T1000 (cell line): ENCODE measurements at regions not wholly inside any gene's neighbourhood (a gene's known extent, or its start where the extent isn't known, plus 50 kb on each side); places are given as distances from the start of the nearest gene placed in this dataset.
"Not testable (repeated sequence)": the region's sequence is repeated elsewhere in the genome, so short reads cannot be mapped to it uniquely, and the experiment has no call there.

Experiments
- DNase-seq: peaks from one replicate; lab custom pipeline; 2025; ENCODE audit warnings: mixed read lengths; lab: John Stamatoyannopoulos, UW

DNA sequence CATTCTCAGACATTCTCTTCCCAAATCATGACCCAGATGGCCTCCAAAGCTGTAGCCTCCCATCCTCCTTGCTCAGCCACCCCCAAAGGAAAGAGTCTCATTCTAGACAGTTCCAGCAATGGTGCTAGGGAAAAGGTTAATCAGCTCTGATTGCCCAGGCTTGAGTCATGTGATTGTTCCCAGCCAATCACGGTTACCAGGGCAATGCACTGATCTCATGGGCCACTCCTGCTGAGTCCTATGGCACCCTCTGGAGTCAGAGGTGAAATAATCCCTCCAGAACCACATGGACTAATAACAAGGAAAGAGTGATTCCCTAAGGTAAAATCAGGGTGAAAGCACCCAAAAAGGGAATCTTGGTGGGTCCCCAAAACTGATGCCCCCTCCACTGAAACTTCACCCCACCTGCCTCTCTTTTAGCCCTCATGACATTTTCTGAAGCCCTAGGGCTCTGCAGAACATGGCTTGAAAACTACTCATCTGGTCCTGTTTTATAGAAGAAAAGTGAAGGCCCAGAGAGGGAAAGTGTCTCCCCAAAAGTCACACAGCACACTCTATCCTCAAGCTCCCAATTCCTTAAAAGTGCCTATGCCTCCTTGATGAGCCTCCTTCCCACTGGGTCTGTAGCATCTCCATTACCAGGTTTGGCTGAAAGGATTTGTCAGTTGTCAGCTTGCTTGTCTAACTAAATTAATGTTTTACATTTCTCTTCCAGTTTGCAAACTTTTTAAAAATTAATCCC is 203.7 kb downstream of the MN1 start:
- no peak for DNase-seq

- no peak for DNase-seq
Observed at GRCh38 chr22:27598792-27599191, 202.8 kb downstream of the MN1 start.

GRCh38 chr22:27601195-27601594 is 200.4 kb downstream of the MN1 start:
- no peak for DNase-seq

DNA sequence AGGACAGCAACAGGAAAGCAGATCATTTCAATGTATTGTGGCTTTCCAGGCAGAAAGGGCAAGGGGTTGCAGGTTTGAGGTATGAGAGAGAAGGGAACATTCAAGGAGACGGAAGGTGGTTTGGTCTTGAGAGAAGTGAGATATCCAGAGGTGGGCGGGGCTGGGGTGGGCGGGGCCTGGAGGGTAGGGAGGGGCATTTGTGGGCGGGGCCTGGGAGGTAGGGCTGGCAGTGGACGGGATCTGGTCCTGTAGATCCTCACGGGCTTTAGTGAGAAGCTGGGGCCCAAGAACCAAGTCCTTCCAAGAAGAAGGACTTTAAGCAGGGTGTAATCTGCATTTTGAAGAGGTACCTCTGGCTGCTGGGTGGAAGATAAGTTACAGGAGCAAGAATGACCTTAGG is 199.2 kb downstream of the MN1 start:
- no peak for DNase-seq

GRCh38 chr22:27603111-27603799 is 198.3 kb downstream of the MN1 start:
- no peak for DNase-seq

DNA sequence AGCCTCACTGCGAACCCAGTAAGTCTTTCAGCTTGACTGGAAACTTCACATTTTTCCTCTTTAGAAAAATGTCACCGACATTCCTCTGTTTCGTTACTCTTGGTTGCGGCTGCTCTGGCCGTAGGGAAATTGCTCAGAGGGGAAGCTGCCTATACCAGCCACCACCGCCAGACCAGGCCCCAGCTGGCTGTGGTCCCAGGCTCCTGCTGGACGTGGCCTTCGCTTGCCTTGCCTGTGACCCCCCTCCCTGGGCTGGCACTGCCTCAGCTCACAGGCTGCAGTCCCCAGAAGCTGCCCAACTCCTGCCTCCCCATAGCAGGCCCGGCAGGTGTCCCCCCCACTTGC is 197.8 kb downstream of the MN1 start:
- no peak for DNase-seq

- no peak for DNase-seq
Observed at GRCh38 chr22:27605390-27605789, 196.2 kb downstream of the MN1 start.

DNA sequence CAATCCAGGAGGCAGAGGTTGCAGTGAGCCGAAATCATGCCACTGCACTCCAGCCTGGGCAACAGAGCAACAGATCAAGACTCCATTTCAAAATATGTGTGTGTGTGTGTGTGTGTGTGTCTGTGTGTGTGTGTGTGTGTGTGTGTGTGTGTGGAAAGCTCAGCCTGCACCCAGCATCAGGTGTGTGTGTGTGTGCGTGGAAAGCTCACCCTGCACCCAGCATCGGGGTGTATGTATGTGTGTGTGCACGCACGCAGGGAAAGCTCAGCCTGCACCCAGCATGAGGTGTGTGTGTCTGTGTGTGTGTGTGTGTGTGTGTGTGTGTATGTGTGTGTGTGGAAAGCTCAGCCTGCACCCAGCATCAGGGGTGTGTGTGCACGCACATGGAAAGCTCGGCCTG is 193.8 kb downstream of the MN1 start:
- not testable (repeated sequence) for DNase-seq

GRCh38 chr22:27609451-27609888 is 192.1 kb downstream of the MN1 start:
- DNase-seq, result no peak

DNA sequence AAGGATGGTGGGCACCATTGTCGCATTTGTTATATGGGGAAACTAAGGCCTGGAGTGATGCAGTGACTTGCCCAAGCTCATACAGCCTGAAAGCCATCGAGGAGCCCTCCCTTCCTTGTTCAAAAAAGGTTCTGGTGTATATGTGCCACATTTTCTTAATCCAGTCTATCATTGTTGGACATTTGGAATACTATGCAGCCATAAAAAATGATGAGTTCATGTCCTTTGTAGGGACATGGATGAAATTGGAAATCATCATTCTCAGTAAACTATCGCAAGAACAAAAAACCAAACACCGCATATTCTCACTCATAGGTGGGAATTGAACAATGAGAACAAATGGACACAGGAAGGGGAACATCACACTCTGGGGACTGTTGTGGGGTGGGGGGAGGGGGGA is 191.4 kb downstream of the MN1 start:
- not testable (repeated sequence) for DNase-seq

DNA sequence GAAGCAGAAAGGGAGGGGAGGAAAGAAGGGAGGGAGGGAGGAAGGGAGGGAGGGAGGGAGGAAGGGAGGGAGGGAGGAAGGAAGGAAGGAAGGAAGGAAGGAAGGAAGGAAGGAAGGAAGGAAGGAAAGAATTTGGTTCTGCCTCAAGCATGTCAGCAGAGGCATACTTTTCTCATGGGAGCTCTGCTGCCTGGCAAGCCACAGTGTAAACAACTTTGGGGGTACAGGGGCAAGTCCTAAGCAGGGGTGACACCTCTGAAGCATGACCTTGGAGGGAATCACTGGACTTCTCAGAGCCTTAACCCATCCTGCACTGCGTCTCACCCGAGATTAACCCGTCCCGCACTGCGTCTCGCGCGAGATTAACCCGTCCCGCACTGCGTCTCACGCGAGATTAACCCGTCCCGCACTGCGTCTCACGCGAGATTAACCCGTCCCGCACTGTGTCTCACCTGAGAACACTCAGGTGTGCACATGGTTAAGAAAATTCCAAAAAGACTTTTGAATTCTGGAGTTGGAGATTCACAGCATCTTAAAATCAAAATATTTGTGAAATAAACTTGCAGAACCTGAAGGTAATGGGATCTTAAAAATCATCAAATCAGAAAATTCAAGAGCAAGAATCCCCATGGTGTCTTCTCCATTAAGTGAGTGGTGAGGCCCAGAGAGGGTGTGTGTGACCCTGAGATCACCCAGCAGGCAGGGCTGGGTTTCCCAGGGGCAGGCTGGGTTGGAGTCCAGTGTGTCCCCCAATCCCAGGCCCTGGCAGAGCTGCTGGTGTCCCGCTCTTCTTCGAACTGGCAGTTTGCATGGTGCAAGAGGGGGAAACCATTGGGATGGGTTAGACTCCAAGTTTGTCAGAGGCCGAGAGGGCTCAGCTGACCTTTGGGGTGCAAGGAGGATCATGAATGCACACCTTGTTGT is 190.4 kb downstream of the MN1 start:
- no peak for DNase-seq

DNA sequence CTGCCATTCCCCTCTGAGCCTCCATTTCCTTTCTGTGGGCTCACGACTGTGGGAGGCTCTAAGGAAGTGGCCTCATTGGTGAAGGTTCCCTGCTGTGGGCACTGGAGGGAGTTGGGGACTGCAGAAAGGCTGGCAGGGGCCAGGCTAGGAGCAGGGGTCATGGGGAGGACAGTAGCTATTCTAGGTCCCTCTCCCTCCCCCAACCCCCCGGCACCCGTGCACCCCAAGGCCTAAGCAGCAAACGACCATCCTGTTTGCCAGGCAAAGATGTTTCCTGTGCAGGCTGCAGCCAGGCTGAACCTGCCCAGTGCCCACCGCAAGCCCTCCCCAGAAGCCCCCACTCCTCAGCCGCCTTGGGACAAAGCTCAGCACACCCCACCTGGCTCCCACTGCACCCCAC is 189.4 kb downstream of the MN1 start:
- no peak for DNase-seq

GRCh38 chr22:27613099-27614005 is 188.2 kb downstream of the MN1 start:
- no peak for DNase-seq

DNA sequence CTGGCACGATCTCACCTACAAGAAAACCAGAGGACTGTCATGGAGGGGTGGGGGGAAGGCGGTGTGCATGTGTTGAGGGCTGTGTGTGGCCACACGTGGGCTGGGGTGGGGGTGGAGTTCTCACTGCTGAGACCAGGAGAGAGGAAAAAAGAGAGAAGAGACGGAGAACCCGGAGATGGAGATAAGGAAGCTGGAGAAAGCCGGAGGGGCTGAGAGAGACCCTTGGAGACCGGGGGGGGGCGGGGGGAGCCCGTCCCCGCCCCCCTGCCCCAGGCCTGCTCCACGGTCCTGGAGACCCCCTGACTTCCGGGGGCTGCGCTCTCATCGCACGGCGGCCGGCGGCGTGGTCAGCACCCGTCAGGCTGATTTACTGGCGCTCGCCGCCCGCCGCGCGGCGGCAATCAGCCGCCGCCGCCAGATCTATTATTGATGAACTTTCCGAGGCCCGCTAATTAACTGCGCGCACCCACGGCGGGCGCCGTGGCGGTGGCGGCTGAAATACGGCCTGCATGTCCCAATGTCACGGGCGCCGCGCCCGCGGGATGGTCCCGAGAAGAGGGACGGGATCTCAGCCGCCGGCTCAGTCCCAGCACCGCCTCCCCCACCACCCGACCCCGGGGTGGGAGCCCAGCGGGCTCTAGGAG is 187.4 kb downstream of the MN1 start:
- DNase-seq, result no peak

DNA sequence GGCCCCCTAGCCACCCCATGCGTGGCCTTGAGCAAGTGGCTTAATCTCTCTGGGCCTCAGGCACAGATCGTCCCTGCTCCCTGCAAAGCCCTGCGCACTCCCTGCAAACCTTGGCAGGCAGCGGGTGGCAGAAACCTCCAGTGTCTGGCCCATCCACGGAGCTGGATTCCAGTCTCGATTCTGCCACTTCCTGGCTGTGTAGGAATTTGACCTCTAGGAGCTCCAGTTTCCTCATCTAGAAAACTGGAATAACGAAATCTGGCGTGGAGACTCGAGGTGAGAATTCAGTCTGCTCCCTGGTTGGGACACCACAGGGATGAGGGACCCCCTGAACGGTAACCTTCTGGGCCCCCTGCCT is 186.9 kb downstream of the MN1 start:
- DNase-seq, result no peak

DNA sequence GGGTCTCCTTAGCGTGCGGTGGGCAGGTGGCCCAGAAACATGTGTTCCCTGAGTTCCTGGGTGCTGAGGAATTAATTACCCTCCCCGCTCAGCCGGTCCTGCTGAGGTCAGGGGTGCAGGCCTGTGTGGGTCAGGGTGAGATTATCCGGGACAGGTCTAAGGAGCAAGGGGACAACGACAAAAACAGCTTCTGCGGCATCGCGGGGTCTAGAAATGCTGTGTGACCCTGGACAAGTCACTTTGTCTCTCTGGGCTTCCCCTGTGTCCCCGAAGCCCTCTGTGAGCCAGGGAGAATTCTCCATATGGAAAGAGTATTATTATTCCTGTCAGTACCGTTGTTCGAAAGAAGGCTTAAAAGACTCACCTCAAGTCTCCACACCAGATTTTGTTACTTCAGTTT is 186.1 kb downstream of the MN1 start:
- no peak for DNase-seq

DNA sequence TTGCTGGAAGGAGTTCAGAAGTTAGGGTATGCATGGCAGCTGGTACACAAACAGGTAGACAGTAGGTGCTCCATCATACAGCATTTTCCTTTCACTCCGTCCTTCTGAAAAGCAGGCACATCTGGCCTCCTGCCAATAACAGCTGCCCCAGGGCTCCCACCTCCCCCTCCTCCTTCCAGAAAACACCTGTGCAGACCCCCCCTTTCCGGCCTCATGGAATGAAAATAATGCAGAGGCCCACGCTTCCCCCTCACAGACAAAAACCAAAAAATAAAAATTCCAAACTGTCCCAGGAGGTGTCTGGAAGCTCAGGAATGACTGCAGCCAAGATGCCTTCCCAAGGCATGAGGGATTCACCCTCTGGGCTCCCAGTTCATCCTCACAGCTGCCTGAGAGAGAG is 185.5 kb downstream of the MN1 start:
- DNase-seq, result no peak

- DNase-seq, result no peak
Observed at GRCh38 chr22:27617214-27617881, 184.2 kb downstream of the MN1 start.

- DNase-seq, result no peak
Observed at GRCh38 chr22:27620367-27621154, 181.0 kb downstream of the MN1 start.
